Femur (tissue), 1 donor: ENCODE measurements at regions not wholly inside any gene's neighbourhood (a gene's known extent, or its start where the extent isn't known, plus 50 kb on each side); places are given as distances from the start of the nearest gene placed in this dataset.
"Not testable (repeated sequence)": the region's sequence is repeated elsewhere in the genome, so short reads cannot be mapped to it uniquely, and the experiment has no call there.

ENCODE experiments used
- DNase-seq: peaks from one replicate; pipeline ENCODE4 v3.0.0-alpha.2; 2017

DNA sequence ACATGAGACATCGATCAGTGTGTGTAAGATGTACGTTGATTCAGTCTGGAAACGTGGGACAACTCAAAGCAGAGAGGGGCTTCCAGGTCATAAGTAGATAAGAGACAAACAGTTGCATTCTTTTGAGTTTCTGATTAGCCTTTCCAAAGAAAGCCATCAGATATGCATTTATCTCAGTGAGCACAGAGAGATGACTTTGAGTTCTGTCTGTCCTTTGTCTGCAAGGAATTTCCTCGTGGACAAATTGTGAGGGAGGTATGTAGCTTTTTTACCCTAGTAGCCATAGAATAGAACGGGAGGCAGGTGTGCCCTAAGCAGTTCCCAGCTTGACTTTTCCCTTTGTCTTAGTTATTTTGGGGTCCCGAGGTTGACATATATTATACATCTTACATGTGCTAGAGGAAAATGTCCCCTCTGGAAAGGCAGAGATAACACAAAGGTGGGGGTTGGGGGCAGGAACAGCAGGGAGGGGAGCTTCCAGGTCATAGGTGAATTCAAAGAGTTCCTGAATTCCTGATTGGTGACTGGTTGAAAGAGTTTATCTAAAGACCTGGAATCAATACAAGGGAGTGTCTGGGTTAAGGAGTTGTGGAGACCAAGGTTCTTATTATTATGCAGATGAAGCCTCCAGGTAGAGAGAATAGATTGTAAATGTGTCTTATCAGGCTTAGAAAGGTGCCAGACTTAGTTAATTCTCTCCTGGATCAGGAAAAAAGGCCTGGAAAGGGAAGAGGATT is 237.0 kb downstream of the NFATC2 start:
- no peak for DNase-seq

DNA sequence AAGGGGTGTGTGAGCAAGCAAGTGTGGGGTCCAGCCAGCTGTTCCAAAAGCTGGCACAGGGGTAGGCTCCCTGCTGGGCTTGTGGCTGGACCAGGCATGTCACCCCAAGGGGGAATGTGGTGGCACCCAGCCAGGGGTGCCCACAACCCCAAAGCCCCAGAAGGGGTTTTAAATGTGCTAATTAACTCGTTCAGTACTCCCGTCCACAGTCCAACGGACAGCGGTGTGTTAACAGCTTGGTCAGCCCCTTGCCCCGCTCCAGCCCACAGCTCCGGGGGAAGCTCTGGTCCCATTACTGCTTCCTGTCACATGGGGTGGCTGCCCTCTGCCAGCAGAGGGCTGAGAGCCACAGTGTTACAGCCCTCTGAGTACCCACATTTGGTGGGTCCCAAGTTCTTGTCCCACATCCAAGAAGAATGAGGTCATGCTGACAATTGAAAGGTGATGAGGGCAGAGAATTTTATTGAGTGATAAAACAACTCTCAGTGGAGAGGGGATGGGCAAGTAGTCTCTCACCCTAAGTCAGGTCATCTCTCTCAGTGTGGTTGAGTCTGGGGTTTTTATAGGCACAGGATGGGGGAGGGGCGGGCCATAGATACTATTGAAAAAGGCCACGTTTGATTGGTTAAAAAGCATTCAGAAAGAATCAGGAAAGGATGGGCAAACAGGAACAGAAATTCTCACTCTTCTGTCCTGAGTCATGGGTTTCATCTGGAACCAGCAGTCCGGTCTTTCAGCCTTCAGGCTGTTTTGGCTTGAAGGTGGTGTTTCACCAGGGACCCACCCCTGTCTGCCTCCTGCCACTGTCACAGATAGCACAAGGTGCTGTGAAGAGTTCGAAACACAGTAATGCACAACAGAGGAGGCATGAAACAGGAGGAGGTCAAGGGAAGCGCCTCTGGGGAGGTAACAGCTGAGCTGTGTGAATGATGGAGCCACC is 238.5 kb downstream of the NFATC2 start:
- no peak for DNase-seq

DNA sequence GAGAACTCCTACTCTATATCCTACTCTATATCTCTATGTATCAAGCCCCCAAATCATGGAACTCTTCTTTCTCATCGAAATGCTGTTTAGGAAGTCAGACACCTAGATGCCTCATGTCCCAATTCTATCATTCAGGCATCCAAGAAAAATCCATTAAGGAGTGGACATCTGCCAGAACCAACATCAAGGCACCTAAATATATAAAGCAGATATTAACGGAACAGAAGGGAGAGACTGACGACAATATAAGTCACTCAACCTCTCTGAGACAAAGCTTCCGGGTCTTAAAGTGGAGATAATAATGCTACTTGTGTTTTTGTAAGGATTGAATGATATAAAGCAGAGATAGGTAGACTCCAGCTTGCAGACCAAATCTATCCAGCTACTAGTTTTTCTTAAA is 241.5 kb downstream of the NFATC2 start:
- no peak for DNase-seq

DNA sequence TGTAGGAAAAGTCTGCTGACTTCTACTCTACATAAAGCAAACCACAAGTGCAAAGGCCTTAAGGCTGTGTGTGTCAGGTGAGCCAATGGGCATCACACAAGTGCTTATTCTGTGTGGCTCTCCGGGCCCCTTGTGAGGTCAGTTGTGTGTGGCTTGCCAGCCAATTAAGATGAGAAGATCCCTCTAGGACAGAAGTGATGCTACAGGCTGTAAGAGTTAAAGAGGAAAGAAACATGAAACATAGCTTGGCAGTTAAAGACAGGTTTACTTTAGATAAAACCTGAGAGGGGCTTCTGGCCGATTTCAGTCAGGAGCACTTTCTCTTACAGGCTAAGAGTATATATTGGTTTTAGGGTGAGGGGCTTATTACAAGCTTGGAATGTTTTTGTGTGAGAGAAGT is 242.4 kb downstream of the NFATC2 start:
- DNase-seq = no peak

DNA sequence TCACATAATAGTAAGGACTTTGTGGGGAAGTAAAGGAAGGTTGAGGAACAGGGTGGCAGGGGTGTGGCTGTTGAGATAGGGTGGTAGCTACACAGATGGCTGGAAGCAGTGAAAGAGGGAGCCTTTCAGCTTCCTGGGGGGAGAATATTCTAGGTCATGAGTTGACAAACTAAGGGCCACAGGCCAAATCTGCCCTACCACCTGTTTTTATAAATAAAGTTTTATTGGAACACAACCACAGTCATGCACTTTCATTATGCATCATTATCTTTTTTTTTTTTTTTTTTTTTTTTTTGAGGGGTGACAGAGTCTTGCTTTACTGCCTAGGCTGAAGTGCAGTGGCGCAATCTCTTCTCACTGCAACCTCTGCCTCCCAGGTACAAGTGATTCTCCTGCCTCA is 243.1 kb downstream of the NFATC2 start:
- DNase-seq = no peak

DNA sequence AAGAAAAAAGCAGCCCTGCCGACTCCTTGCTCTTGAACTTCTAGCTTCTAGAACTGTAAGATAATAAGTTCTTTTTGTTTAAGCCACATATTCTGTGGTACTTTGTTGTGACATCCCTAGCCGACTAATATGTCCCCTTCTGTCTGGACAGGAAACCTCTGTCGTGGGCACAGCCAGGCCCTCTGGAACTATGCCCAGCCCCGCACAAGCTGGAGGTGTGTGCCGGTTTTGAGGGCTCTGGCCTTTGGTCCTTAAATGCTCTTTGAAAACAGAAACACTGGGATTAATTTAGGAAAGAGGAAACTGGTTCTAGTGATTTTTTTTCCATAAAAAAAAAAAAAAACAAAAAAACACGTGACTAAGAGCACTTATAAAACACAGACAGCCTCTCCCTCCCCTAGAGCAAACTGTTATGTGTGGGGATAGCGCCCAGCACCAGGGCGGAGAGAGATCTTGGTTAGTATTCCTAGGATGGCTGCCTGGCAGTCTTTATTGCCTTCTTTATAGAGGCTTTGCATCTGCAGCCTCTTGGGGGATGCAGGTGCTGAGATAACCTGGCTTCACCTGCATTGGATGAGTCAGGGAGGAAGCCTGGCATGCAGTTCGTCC is 244.3 kb downstream of the NFATC2 start:
- no peak for DNase-seq

DNA sequence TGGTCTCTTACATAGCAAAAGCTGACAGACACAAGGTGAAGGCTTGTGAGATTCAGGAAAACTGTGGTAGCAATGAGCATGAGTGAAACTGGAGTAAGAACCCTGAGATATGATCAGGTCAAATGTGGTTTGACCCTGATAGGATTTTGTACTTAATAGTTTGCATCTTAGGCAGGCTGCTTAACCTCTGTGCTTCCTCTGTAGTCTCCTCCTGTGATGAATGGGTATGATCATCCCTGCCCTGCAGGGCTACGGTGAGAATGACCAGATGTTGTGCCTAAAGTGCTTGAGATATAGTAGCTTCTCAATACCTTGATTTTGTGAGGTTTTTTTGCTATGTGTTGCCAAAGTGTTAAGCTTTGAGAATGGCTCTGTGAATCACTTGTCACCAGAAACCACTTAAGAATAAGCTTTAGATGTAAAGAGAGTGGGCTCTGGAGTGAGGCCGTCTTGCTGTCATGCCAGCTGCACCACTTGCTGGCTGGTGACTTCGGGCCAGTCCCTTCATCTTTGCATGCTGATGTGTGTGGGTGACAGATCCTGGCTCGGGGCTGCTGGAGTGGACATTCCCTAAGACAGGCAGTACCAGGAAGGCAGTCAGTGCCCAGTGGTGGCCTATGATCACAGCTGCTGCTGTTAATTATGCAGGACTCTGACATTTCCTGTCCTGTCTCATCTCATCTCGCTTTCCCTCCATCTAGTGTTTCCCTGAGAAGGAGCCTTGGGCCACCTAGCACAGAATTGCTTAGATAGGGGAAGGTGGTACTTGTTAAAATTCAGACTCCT is 254.7 kb downstream of the NFATC2 start:
- DNase-seq = no peak

DNA sequence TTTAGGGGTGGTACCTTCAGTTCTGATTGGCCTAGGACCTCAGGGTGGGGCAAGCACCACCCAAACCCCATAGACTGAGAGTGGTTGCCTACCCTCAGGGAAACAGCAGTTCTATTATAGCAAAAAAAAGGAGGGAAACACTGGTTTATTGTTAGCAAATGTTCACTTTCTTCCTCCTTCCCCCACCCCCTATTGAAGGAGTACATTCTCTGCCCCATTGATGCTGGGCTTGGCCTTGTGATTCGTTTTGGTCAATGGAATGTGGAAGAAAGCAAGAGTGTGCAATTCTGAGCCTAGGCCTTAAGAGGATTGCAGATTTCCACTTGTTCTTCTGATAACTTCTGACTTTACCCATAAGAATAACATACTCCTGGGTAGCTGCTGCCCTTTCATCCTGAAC is 255.8 kb downstream of the NFATC2 start:
- no peak for DNase-seq

DNA sequence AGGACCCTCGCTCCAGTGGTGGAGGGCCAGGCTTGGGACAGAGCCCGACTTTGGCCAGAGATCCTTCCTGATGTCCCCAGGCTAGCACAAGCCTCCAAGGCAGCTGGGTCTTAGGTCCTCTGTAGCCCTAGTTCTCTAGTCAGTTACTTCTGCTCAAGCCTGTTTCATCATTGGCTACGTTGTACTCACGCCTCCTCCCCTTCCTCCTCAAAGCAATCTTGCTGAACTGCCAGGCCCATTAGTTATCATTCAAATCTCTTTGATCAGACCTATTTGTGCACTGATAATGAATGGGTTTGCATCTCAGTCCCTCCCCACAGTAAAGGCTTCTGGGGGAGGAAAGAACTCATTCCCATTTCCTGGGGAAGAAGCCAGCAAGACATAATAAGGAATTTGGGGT is 256.8 kb downstream of the NFATC2 start:
- no peak for DNase-seq

DNA sequence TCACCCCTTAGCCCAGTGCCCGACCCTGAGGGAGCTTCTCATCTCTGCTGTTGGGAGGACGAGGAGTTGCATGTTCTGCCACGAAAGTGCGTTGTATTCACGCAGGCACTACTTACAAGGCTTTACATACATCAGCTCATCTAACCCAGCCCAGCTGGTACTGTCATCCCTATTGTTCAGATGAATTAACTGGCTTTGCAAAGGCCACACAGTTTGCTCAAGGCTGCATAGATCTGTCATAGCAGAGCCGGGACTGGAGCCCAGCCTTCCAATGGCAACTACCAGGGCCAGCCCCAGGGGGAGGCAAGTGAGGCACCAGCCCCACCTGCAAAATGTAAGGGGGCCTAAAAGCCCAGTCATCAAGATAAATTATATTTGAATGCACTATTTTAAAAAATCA is 257.6 kb downstream of the NFATC2 start:
- no peak for DNase-seq

DNA sequence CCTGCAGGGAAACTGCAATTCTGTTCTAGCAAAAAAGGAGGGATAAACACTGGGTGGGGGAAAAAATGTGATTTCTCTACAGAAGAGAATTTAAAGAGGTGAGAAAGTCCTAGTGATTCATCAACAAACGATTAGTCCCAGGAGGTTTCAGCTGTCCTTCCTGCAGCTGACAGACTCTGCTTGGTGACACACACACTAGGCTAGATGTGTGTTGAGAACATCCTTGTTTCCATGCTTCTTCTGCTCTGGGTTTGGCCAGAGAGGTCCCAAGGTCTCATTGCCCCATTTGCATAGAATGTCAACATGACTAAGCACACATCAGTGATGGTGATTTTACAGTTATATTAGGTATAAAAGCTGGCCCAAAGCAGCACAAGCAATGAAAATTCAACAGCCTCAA is 258.3 kb downstream of the NFATC2 start:
- DNase-seq = no peak

DNA sequence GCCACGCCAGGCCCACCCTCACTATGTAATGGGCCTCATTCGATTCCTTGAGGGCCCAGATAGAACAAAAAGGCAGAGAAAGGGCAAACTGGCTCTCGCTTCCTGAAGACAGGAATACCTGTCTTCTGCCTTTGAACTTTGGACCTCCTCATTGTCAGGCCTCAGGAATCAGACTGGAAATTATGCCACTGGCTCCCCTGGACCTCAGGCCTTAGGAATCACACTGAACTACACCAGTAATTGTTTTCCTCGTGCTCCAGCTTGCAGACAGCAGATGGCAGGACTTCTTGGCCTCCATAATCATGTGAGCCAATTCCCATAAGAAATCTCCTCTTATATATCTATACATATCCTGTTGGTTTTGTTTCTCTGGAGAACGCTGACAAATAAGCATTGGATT is 258.6 kb upstream of the KCNG1 start:
- no peak for DNase-seq

DNA sequence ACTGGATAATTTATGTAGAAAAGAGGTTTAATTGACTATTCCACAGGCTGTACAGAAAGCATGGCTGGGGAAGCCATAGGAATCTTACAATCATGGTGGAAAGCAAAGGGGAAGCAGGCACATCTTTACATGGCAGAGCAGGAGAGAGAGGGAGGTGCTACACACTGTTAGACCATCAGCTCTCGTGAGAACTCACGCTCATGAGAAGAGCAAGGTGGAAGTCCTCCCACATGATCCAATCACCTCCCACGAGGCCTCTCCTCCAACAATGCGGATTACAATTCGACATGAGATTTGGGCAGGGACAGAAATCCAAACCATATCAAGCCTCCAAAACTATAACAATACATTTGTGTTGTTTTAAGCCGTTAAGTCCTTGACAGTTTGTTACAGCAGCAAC is 257.1 kb upstream of the KCNG1 start:
- DNase-seq = no peak

DNA sequence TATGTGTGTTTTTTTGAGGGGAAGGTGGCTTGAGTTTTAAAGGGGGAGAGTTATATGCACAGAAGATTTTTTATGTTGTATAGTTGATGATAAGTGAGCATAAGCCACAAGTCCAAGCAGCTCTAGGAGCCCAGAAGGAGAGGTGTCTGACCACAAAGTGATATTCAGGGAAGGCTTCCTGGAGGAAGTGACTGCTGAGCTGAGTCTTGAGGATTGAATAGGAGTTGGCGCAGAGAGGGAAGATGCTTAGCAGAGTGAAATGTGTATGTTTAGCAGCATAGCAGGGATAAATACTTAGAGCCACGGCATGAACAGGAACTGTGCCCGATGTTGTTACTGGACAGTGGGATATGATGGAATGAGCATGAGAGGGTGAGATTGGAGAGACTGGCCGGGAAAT is 255.1 kb upstream of the KCNG1 start:
- no peak for DNase-seq

DNA sequence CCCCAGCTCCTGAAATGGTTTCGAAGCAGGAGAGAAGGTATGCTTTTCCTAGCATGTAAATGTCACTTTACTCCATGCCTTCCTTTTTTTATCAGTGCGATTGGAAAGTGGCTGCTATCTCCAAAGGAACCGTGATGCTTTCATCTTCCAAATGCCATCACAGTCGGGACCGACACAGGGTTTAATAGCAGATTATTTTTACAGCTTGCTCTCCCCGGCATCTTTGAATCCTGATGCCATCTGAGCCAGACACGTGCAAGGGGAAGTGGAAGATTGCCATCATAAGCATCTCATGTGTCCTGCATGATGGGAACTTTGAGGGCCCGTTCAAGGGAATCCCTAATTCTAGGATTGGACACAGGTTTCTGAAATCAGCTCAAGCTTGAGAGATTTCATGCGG is 253.4 kb upstream of the KCNG1 start:
- DNase-seq = no peak

DNA sequence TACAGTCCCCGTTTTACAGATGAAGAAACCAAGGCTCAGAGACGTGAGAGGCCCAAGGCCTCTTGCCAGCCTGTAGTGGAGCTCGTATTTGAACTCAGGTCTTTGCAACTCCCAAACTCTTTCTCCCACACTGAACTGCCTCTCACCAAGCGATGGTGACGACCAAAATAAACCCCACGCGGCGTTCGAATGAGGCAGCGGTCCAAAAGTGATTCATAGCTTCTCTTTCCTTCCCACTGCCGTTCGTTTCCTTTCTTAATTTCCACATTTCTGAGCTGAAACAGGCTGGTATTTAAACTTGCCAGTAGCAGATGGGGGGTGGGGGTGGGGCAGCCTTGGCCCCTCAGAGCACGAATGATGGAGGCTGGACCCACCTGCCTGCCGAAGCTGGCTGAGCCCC is 252.9 kb upstream of the KCNG1 start:
- DNase-seq = no peak

DNA sequence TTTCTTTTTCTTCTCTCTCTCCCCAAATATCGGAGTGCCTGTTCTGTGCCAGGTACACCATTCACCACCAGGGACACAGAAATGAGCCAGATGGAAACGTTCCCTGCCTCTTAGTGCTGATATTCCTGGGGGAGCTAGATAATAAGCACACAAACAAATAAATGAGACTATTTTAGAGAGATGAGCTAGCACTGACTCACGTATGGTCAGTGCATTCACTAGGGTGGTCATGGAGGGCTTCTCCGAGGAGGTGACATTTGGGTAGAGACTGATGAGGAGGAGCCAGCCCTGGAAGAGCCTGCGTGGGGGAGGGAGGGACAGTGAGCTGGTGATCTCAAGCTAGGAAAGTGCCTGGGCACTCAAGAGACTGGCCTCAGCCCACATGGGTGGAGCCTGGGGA is 252.3 kb upstream of the KCNG1 start:
- no peak for DNase-seq

DNA sequence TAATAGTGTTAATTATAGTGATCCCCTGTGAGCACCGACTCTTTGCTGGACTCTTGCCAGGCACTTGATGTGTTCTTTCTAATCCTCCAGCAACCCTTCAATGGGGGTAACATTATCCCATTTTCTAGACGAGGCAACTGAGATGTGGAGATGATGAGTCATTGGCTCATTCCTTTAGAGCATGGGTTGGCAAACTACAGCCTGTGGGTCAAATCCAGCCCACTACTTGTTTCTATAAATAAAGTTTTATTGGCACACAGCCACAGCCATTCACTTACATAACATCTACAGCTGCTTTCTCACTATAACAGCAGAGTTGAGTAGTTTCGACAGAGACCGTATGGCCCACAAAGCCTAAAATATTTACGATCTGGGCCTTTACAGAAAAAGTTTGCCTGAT is 249.5 kb upstream of the KCNG1 start:
- no peak for DNase-seq

DNA sequence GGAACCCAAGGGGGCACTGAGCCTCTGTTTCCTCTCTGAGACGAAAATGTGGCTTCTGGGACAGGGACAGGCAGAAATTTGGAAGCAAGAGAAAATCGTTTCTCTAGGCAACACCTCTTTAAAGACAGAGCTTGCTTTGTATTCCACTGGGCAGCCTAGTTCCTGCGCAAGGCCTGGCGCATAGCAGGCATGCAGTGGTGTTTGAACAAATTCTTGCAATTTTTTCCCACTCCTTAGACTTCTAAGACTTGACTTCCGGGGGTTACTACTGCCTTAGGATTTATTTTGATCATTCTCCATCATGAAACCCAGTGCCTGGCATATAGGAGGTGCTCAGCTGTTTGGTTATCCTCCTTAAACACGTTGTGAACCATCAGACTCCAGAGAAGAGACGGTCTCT is 249.0 kb upstream of the KCNG1 start:
- DNase-seq = no peak

DNA sequence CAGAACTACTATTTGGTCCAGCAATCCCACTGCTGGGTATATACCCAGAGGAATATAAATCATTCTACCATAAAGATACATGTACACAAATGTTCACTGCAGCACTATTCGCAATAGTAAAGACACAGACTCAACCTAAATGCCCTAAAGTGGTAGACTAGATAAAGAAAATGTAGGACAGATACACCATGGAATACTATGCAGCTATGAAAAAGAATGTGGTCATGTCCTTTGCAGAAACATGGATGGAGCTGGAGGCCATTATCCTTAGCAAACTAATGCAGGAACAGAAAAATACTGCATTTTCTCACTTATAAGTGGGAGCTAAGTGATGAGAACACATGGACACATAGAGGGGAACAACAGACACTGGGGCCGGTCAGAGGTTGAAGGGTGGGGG is 248.4 kb upstream of the KCNG1 start:
- DNase-seq = not testable (repeated sequence)

DNA sequence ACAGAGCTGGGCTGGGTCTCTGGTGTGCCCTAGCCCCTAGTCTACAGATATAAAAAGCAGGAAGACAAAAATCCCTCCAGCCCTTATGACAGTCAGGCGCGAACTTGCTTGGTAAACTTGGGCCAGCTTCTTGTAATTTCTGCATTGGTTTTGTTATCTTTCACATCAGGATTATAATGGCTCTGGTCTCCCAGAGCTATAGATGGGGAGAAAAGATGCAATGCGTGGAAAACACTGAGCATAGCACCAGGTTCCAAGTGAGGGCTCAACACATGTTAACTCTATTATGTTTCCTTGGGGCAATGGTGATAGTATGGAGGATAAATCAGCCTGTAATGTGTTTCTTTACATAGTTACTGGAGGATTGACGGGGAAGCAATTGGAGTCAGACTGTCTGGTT is 246.8 kb upstream of the KCNG1 start:
- DNase-seq = no peak

DNA sequence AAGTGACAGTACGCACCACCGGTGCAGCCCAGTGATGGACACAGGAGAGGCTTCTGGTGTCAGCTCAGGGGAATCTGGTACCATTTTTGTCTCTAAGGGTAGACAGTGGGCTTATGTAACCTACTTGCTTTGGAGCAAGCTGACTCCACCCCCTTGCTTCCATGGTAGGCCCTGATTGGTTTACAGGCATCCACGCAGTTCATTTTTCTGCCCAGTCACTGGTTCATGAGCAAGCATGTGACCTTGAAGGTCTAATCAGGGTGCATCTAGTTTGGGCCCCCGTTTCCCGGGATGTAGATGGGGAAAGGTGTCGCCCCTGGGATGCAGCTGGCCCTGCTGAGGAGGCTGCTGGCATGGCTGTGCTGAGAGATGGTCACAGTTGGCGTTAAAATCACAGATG is 244.8 kb upstream of the KCNG1 start:
- no peak for DNase-seq

DNA sequence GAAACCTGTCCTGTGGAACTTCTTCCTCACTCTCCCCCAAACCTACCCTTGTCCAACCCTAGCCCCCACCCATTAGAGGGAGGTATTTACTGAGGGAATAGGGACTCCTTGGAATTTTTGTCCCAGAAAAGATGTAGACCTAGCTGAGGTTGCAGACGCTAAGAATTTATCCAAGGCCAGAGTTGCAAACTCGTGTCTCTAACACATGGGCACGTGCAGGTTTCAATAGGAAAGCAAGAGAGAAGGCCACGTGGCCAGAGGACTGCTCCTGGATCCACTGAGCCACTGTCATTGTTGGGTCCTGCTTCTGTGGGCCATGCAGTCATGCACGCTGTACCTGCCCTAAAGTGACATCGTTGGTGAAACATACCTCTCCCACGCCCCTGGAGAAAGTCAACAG is 243.4 kb upstream of the KCNG1 start:
- no peak for DNase-seq
